H1 (cell line): ENCODE measurements at regions not wholly inside any gene's neighbourhood (a gene's known extent, or its start where the extent isn't known, plus 50 kb on each side); places are given as distances from the start of the nearest gene placed in this dataset.
"Not testable (repeated sequence)": the region's sequence is repeated elsewhere in the genome, so short reads cannot be mapped to it uniquely, and the experiment has no call there.

Source experiments
- CTCF ChIA-PET: fragments of 300-600 bp; sonication (Branson Sonifier 250); formaldehyde crosslinking; loops from one replicate; lab custom pipeline; 2021; ENCODE audit not compliant: partially characterized antibody; lab: Charles Lee
- POLR2A ChIA-PET: fragments of 300-600 bp; sonication (Branson Sonifier 250); formaldehyde crosslinking; loops from one replicate; lab custom pipeline; 2021; ENCODE audit warnings: inconsistent platforms; ENCODE audit not compliant: partially characterized antibody; lab: Charles Lee
- DNase-seq, 2 experiments: peaks; one replicate each; pipeline versions ENCODE4 v3.0.0 to v3.0.0-alpha.2; 2010 to 2022; ENCODE audit warnings: low spot score in 2 of 2, low read depth in 1 of 2, mixed read lengths in 1 of 2
- FAIRE-seq: peaks from 2 replicates; lab custom pipeline; 2011; peaks lifted over from hg19 to GRCh38; lab: Jason Lieb, UNC
- H2AFZ ChIP-seq: 2 replicates; pipeline ENCODE4 v1.8.1; 2012; ENCODE audit warnings: low read length, inconsistent platforms
- H2AK5ac ChIP-seq: 2 replicates; pipeline ENCODE4 v1.6.1; 2013; ENCODE audit warnings: low read depth, low read length
- H2BK120ac ChIP-seq: replicated peaks from 2 replicates; pipeline ENCODE3; 2013; ENCODE audit warnings: low read depth, low read length, inconsistent platforms
- H2BK12ac ChIP-seq: 2 replicates; pipeline ENCODE4 v1.6.1; 2013; ENCODE audit warnings: low read depth, low read length
- H2BK15ac ChIP-seq: 2 replicates; pipeline ENCODE4 v1.6.1; 2013; ENCODE audit warnings: low read length
- H2BK20ac ChIP-seq: 2 replicates; pipeline ENCODE4 v1.6.1; 2013; ENCODE audit warnings: low read length
- H2BK5ac ChIP-seq: 2 replicates; pipeline ENCODE4 v1.6.1; 2013; ENCODE audit warnings: low read depth, low read length
- H3K14ac ChIP-seq: 2 replicates; pipeline ENCODE4 v1.6.1; 2013; ENCODE audit warnings: inconsistent platforms; ENCODE audit not compliant: insufficient read length
- H3K18ac ChIP-seq: 2 replicates; pipeline ENCODE4 v1.6.1; 2013; ENCODE audit warnings: low read length; ENCODE audit errors: extremely low read depth
- H3K23ac ChIP-seq: 2 replicates; pipeline ENCODE4 v1.6.1; 2013; ENCODE audit warnings: inconsistent platforms; ENCODE audit not compliant: insufficient read length
- H3K23me2 ChIP-seq: 2 replicates; pipeline ENCODE4 v1.6.1; 2013; ENCODE audit warnings: low read depth, low read length
- H3K27ac ChIP-seq: 2 replicates; pipeline ENCODE4 v1.6.1; 2011; ENCODE audit warnings: low read depth, low read length, inconsistent platforms
- H3K27me3 ChIP-seq, 4 experiments: replicated peaks in 1 of 4; 1 replicate in 1 of 4; 2 replicates in 3 of 4; pipeline versions ENCODE4 v1.6.1 to v1.8.1; 2011 to 2013; ENCODE audit warnings: low read length in 3 of 4, mild to moderate bottlenecking in 3 of 4, inconsistent platforms in 2 of 4, mixed read lengths in 2 of 4, moderate library complexity in 1 of 4; ENCODE audit not compliant: control insufficient read depth in 3 of 4, insufficient read depth in 3 of 4; ENCODE audit errors: extremely low read depth in 1 of 4
- H3K36me3 ChIP-seq, 4 experiments: 2 replicates each; pipeline versions ENCODE4 v1.6.1 to v1.8.1; 2011 to 2013; ENCODE audit warnings: mild to moderate bottlenecking in 4 of 4, low read length in 3 of 4, moderate library complexity in 2 of 4, control low read depth in 1 of 4, inconsistent platforms in 1 of 4; ENCODE audit not compliant: insufficient read depth in 4 of 4, control insufficient read depth in 2 of 4
- H3K4ac ChIP-seq: replicated peaks from 2 replicates; pipeline ENCODE3; 2013; ENCODE audit warnings: low read length, low read depth, mixed read lengths, inconsistent platforms; ENCODE audit not compliant: insufficient read length
- H3K4me1 ChIP-seq, 4 experiments: replicated peaks in 1 of 4; 1 replicate in 1 of 4; 2 replicates in 3 of 4; pipeline versions ENCODE4 v1.6.1 to v1.8.1; 2011 to 2013; ENCODE audit warnings: low read length in 3 of 4, inconsistent platforms in 2 of 4, mixed read lengths in 1 of 4; ENCODE audit not compliant: insufficient read depth in 4 of 4, control insufficient read depth in 3 of 4
- H3K4me2 ChIP-seq, 2 experiments: 2 replicates each; pipeline versions ENCODE4 v1.6.1 to v1.8.1; 2011 to 2013; ENCODE audit warnings: low read depth in 2 of 2, low read length in 2 of 2, control low read depth in 1 of 2, inconsistent platforms in 1 of 2, mild to moderate bottlenecking in 1 of 2; ENCODE audit not compliant: insufficient read depth in 1 of 2
- H3K4me3 ChIP-seq, 4 experiments: fragments of 200-600, 300-600 bp in 1 of 4; sonication (generic), shearing (Covaris generic), sonication (Bioruptor Twin) in 1 of 4; 2 replicates each; pipeline versions ENCODE4 v1.5.1 to v1.8.1; 2011 to 2016; ENCODE audit warnings: low read length in 4 of 4, low read depth in 3 of 4, control low read depth in 2 of 4, inconsistent platforms in 2 of 4, mild to moderate bottlenecking in 2 of 4, mixed read lengths in 1 of 4, moderate library complexity in 1 of 4; ENCODE audit not compliant: insufficient read depth in 2 of 4; ENCODE audit errors: extremely low read depth in 1 of 4
- H3K56ac ChIP-seq: replicated peaks from 2 replicates; pipeline ENCODE3; 2013; ENCODE audit warnings: low read depth, mild to moderate bottlenecking, mixed read lengths, low read length, inconsistent platforms; ENCODE audit not compliant: insufficient read length
- H3K79me1 ChIP-seq: 2 replicates; pipeline ENCODE4 v1.6.1; 2013; ENCODE audit warnings: low read depth, low read length, control low read depth
- H3K79me2 ChIP-seq, 2 experiments: 2 replicates each; pipeline versions ENCODE4 v1.6.1 to v1.8.1; 2012 to 2013; ENCODE audit warnings: low read length in 2 of 2, mild to moderate bottlenecking in 2 of 2, inconsistent platforms in 1 of 2; ENCODE audit not compliant: insufficient read depth in 2 of 2, control insufficient read depth in 1 of 2
- H3K9ac ChIP-seq, 4 experiments: replicated peaks in 1 of 4; 1 replicate in 1 of 4; 2 replicates in 3 of 4; pipeline versions ENCODE4 v1.6.1 to v1.8.1; 2011 to 2013; ENCODE audit warnings: low read depth in 3 of 4, low read length in 3 of 4, control low read depth in 2 of 4, mild to moderate bottlenecking in 2 of 4, moderate library complexity in 2 of 4, inconsistent platforms in 1 of 4; ENCODE audit errors: extremely low read depth in 1 of 4
- H3K9me3 ChIP-seq, 2 experiments: 2 replicates each; pipeline versions ENCODE4 v1.6.1 to v1.8.1; 2012 to 2013; ENCODE audit warnings: mild to moderate bottlenecking in 2 of 2, moderate library complexity in 2 of 2, control low read depth in 1 of 2, inconsistent platforms in 1 of 2, low read depth in 1 of 2, low read length in 1 of 2, mixed read lengths in 1 of 2; ENCODE audit not compliant: insufficient read depth in 2 of 2
- H4K20me1 ChIP-seq, 2 experiments: replicated peaks in 1 of 2; 2 replicates each; pipeline versions ENCODE3 to v1.8.1; 2011 to 2013; ENCODE audit warnings: inconsistent platforms in 2 of 2, low read length in 2 of 2, mild to moderate bottlenecking in 1 of 2; ENCODE audit not compliant: insufficient read depth in 2 of 2, control insufficient read depth in 1 of 2
- H4K5ac ChIP-seq: 2 replicates; pipeline ENCODE4 v1.6.1; 2013; ENCODE audit warnings: low read length, low read depth, mixed read lengths, inconsistent platforms; ENCODE audit not compliant: insufficient read length
- H4K8ac ChIP-seq: 2 replicates; pipeline ENCODE4 v1.8.0; 2013; ENCODE audit warnings: mild to moderate bottlenecking, moderate library complexity, low read length, inconsistent platforms; ENCODE audit not compliant: insufficient read depth; ENCODE audit errors: extremely low read depth
- H4K91ac ChIP-seq: replicated peaks from 2 replicates; pipeline ENCODE3; 2013; ENCODE audit warnings: low read length, mixed read lengths, inconsistent platforms; ENCODE audit not compliant: insufficient read length
- WGBS, 2 experiments: shearing (Covaris generic) in 1 of 2; methylation state at CpG; one replicate each; pipeline versions ENCODE4 v1.1.6 to v1.1.7; 2013 to 2015; ENCODE audit warnings: low lambda C conversion rate in 2 of 2, mixed read lengths in 2 of 2, inconsistent platforms in 1 of 2, low coverage in 1 of 2, missing lambda C conversion rate in 1 of 2; ENCODE audit not compliant: insufficient replicate concordance in 2 of 2, insufficient coverage in 1 of 2, insufficient read length in 1 of 2; ENCODE audit errors: extremely low coverage in 1 of 2, missing lambda C conversion rate in 1 of 2; 5-methylcytosine and 5-hydroxymethylcytosine counted together

- H3K4me3 ChIP-seq, H3K4ac ChIP-seq, H3K14ac ChIP-seq, H3K9me3 ChIP-seq, H3K9ac ChIP-seq, H2BK120ac ChIP-seq, H3K27me3 ChIP-seq, H3K23me2 ChIP-seq, H4K5ac ChIP-seq, DNase-seq, H3K18ac ChIP-seq, H4K8ac ChIP-seq, H2BK5ac ChIP-seq, H3K23ac ChIP-seq, POLR2A ChIA-PET, H3K4me2 ChIP-seq, H3K4me1 ChIP-seq, H3K27ac ChIP-seq, H2BK15ac ChIP-seq, CTCF ChIA-PET, H3K36me3 ChIP-seq, H3K79me1 ChIP-seq, FAIRE-seq, H4K91ac ChIP-seq, H2AFZ ChIP-seq, H3K79me2 ChIP-seq, H2AK5ac ChIP-seq, H2BK20ac ChIP-seq, H2BK12ac ChIP-seq, H3K56ac ChIP-seq, H4K20me1 ChIP-seq: not testable (repeated sequence)
- WGBS, 2 experiments: 97% methylated on average over 10 of the region's 10 CpGs; no CpG with 5 or more reads in 1 of the 2 experiments
Observed at GRCh38 chr2:123522498-123522897, 502.6 kb upstream of the CNTNAP5 start.
